AG04449 (cell line): ENCODE measurements at regions not wholly inside any gene's neighbourhood (a gene's known extent, or its start where the extent isn't known, plus 50 kb on each side); places are given as distances from the start of the nearest gene placed in this dataset.

Source experiments
- CTCF ChIA-PET: fragments of 350-600 bp; formaldehyde crosslinking; extraction: SDS; loops from one replicate; lab custom pipeline; 2021; ENCODE audit warnings: antibody characterized with exemption; lab: Yijun Ruan, JAX
- POLR2A ChIA-PET: fragments of 400-600, 350-600 bp; formaldehyde crosslinking; extraction: SDS; loops from one replicate; lab custom pipeline; 2020; ENCODE audit warnings: antibody characterized with exemption, inconsistent platforms; lab: Yijun Ruan, JAX
- DNase-seq: peaks from one replicate; pipeline ENCODE4 v3.0.0-alpha.2; 2010; ENCODE audit warnings: low read depth, low spot score
- H3K4me3 ChIP-seq: 2 replicates; pipeline ENCODE4 v1.5.1; 2011; ENCODE audit warnings: low read depth, mild to moderate bottlenecking, control low read depth, low read length
- TF ChIP-seq, protein P1 (sequence below): IDR thresholded peaks from one replicate; pipeline ENCODE4 v1.5.1; 2011; ENCODE audit warnings: mild to moderate bottlenecking, moderate library complexity, low read length, control low read depth, inconsistent platforms; ENCODE audit not compliant: insufficient read depth; ENCODE audit errors: missing control alignments

DNA sequence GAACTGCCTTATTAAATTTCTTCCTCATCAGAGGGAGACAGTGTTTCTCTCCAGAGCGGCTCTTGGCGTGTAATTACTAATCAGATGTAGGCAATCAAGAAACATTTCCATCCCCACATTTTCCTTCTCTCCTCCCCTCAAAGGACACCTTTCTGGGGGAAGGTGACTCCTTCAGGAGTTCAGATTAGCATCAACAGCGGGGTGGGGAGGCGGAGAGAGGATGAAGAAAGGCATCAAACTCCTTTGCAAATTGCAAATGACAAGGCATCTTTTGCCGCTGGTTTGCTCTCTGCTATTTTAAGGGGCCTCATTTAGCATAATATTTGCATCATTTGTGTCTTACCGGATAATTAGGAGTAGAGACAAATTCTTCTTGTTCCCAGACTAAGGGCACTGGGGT, 231.7 kb upstream of the SRRM4 start:
- DNase-seq: no peak
- ChIA-PET CTCF (no interaction called here), POLR2A (no interaction called here)
- H3K4me3 ChIP-seq: no peak overlapping the region
- TF ChIP-seq, protein P1, sequence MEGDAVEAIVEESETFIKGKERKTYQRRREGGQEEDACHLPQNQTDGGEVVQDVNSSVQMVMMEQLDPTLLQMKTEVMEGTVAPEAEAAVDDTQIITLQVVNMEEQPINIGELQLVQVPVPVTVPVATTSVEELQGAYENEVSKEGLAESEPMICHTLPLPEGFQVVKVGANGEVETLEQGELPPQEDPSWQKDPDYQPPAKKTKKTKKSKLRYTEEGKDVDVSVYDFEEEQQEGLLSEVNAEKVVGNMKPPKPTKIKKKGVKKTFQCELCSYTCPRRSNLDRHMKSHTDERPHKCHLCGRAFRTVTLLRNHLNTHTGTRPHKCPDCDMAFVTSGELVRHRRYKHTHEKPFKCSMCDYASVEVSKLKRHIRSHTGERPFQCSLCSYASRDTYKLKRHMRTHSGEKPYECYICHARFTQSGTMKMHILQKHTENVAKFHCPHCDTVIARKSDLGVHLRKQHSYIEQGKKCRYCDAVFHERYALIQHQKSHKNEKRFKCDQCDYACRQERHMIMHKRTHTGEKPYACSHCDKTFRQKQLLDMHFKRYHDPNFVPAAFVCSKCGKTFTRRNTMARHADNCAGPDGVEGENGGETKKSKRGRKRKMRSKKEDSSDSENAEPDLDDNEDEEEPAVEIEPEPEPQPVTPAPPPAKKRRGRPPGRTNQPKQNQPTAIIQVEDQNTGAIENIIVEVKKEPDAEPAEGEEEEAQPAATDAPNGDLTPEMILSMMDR: no peak

DNA sequence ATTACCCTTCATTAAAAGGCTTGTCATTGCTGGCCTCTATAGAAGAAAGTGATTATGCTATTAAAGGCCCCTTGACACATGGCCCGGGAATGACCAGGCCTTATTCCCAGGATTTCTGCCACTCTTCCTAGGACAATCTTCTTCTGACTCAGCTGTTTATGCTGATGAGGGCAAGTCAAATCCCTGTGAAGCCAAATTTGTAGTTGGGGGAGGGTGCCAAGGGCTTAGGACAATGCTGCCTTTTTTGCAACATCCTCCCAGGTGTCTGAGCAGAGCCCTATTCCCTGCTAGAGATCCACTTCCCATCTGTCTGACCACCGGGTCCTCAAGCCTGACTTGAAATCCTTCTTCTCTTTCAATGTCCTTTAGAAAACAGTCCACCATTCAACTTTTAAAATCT, 230.7 kb upstream of the SRRM4 start:
- no peak for DNase-seq
- CTCF ChIA-PET: no interaction called here
- H3K4me3 ChIP-seq: no peak overlapping the region
- POLR2A ChIA-PET: no interaction called here
- TF ChIP-seq, protein P1: no peak

DNA sequence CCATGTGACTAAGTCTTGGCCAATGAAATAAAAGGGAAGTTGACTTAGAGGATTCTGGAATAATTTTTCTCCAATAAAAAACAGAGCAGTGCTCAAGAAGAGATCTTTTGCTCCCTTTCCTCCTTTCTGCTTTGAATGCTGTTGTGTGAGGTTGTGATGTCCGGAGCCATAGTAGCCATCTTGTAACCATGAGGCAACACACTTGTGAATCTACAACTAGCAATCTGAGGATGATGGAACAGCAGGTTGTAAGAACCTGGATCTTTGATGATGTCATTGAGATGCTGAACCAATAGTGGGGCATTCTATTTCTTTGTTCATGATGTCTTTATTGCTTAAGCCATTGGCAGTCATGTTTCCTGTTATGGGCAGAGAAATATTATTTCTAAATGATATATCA, 230.0 kb upstream of the SRRM4 start:
- TF ChIP-seq, protein P1: no peak
- ChIA-PET CTCF (no interaction called here), POLR2A (no interaction called here)
- no peak overlapping the region for H3K4me3 ChIP-seq
- no peak for DNase-seq

DNA sequence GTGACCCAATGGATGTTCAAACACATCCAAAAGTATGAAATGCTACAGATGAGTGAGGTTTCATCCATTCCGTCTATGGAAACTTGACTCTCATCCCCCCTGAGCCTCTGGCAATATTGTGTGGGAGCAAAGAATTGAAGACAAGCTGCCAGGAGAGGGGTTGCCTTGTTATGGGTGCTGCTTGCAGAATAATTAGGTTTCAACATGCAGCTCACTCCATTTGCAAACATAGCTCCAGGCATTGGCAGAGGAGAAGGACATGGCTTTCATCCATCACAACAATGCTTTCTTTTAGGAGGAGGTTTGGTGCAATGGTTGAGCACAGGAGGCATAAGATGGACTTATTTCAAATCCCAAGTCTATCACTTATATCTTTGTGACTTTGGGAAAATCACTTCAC, 220.7 kb upstream of the SRRM4 start:
- TF ChIP-seq, protein P1: no peak
- ChIA-PET POLR2A (no interaction called here), CTCF (no interaction called here)
- no peak overlapping the region for H3K4me3 ChIP-seq
- DNase-seq: no peak

DNA sequence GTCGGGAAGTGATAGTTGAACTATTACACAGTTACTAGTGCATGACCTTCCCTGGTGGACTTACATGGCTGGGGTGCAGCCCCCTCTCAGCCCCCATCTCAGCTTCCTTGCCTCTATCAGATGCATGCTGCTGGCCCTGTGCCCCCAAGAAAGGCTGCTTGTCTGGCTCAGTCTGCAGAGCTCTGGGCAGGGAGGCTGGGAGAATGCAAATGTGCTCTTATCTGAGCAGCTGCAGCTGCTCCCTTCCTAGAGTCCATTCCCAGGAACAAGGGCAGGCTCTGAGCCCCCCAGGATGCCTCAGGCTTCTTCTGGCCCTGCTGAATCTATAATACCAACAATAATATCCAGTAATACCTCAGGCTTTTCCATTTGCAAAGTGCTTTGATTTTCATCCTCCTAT, 218.1 kb upstream of the SRRM4 start:
- DNase-seq: no peak
- TF ChIP-seq, protein P1: no peak
- ChIA-PET POLR2A (no interaction called here), CTCF (no interaction called here)
- H3K4me3 ChIP-seq: no peak overlapping the region

DNA sequence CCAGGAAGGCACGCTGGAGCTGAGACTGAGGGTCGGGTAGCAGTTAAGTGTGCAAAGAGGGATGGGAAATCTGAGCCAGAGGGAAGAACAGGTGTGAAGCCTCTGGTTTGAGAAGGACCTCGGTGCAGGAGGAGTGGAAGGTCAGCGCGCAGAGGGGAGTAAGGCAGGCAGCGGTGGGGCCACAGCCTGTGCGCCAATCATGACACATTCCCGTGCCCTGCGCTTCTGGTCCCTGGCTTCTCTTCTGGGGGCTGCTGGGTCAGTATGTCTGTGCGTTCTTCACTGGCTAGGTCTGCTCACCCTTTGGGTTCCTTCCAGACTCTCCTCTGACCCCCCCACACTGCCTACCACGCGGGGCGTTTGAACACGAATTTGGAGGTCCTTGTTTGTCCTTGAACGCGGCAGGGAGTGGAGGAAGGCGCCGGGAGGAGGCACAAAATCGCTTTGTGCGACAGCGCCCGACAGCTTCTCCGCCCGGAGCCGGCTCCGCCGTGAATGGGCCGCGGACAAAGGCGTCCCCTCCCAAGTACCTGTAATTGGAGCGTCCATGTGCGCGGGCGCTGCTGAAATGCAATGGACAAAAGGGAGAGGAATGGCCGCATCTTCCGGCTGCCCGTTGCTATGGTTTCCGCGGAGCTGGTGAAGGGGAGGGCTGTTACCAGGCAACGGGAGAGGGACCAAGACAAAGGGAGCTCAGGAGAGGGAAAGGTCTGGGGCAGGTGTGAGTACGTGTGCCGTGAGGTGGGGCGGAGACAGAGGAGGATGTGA, 207.2 kb upstream of the SRRM4 start:
- CTCF ChIA-PET: no interaction called here

More for the DNA sequence above, 207.2 kb upstream of the SRRM4 start:
- no peak overlapping the region for H3K4me3 ChIP-seq
- POLR2A ChIA-PET: no interaction called here
- TF ChIP-seq, protein P1: no peak
- no peak for DNase-seq
